Kidney (tissue), 13 donors: ENCODE measurements at regions not wholly inside any gene's neighbourhood (a gene's known extent, or its start where the extent isn't known, plus 50 kb on each side); places are given as distances from the start of the nearest gene placed in this dataset.

Experiments used
- DNase-seq, 5 donors: peaks; one replicate each; pipeline ENCODE4 v3.0.0-alpha.2; 2013 to 2020
- FAIRE-seq: peaks from 2 replicates; lab custom pipeline; 2012; peaks lifted over from hg19 to GRCh38; lab: Jason Lieb, UNC
- H3K27ac ChIP-seq, 2 donors: one replicate each; pipeline ENCODE4 v1.7.0; 2013; ENCODE audit warnings: low read depth in 2 of 2, low read length in 2 of 2, inconsistent platforms in 1 of 2
- H3K27me3 ChIP-seq: one replicate; pipeline ENCODE4 v1.7.1; 2013; ENCODE audit warnings: low read length, inconsistent platforms; ENCODE audit not compliant: control insufficient read depth, insufficient read depth
- H3K36me3 ChIP-seq, 3 donors: one replicate each; pipeline versions ENCODE4 v1.7.0 to v1.7.1; 2013; ENCODE audit warnings: low read length in 3 of 3, control low read depth in 1 of 3, inconsistent platforms in 1 of 3; ENCODE audit not compliant: insufficient read depth in 3 of 3, control insufficient read depth in 2 of 3
- H3K4me1 ChIP-seq, 3 donors: one replicate each; pipeline versions ENCODE4 v1.7.0 to v1.7.1; 2013; ENCODE audit warnings: low read length in 3 of 3, inconsistent platforms in 1 of 3, low read depth in 1 of 3; ENCODE audit not compliant: control insufficient read depth in 2 of 3, insufficient read depth in 2 of 3
- H3K4me3 ChIP-seq, 3 donors: one replicate each; pipeline versions ENCODE4 v1.7.0 to v1.8.1; 2013; ENCODE audit warnings: low read length in 3 of 3, control low read depth in 1 of 3, inconsistent platforms in 1 of 3
- H3K9ac ChIP-seq, 3 donors: one replicate each; pipeline versions ENCODE4 v1.7.0 to v1.7.1; 2013; ENCODE audit warnings: low read length in 3 of 3, control low read depth in 1 of 3, inconsistent platforms in 1 of 3
- H3K9me3 ChIP-seq, 3 donors: one replicate each; pipeline versions ENCODE4 v1.7.0 to v1.7.1; 2013; ENCODE audit warnings: low read length in 3 of 3, control low read depth in 1 of 3, inconsistent platforms in 1 of 3; ENCODE audit not compliant: control insufficient read depth in 2 of 3, insufficient read depth in 1 of 3
- intact Hi-C: fragments of 100-400 bp; cut with DNase I; formaldehyde crosslinking; loops from one replicate; pipeline ENCODE4 v1.11.1; 2022
- TF ChIP-seq, protein P1 (sequence below): IDR thresholded peaks from 3 replicates; pipeline ENCODE4 v1.5.1; 2012; ENCODE audit warnings: mild to moderate bottlenecking, moderate library complexity, borderline replicate concordance; ENCODE audit not compliant: insufficient read depth; ENCODE audit errors: extremely low read depth
- donor health status: control.
- donor health status: control.
- donor health status: control.
- donor health status: control.
- donor health status: control.
- donor health status: DM: yes; HTN: yes; CAD: no.
- donor health status: Normal renal cell carcinoma (clear cell type).

DNA sequence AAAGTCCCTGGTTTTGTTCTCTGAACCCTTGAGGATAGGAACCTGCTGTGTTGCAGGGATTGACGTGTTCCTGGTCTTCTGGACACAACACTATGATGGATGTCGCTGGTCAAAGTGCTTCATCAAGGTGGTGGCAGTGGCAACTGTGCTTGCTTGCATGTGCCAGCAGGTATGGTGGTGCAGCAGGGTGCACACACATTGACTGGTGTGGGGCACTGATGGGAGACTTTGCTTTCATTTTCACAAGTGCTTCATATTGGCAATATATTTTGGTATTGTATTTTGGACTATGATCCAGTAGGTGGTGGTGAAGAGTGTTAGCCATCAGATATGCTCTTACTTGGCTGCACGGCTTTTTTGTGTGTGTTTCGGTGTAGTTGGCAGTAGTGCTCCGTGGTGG, 479.8 kb upstream of the CTNND2 start:
- no peak for FAIRE-seq
- H3K9ac ChIP-seq, result no peak overlapping the region
- no peak for DNase-seq
- no peak overlapping the region for H3K4me3 ChIP-seq
- no peaks in the 10 kb centered on the region for H3K36me3 ChIP-seq
- intact Hi-C loops, result no loop called here
- peaks cover 0 to 4% (median 3%) of the 10 kb centered on the region in 3 donors for H3K9me3 ChIP-seq
- no peaks in the 10 kb centered on the region for H3K4me1 ChIP-seq
- no peak overlapping the region for H3K27ac ChIP-seq
- TF ChIP-seq, protein P1, sequence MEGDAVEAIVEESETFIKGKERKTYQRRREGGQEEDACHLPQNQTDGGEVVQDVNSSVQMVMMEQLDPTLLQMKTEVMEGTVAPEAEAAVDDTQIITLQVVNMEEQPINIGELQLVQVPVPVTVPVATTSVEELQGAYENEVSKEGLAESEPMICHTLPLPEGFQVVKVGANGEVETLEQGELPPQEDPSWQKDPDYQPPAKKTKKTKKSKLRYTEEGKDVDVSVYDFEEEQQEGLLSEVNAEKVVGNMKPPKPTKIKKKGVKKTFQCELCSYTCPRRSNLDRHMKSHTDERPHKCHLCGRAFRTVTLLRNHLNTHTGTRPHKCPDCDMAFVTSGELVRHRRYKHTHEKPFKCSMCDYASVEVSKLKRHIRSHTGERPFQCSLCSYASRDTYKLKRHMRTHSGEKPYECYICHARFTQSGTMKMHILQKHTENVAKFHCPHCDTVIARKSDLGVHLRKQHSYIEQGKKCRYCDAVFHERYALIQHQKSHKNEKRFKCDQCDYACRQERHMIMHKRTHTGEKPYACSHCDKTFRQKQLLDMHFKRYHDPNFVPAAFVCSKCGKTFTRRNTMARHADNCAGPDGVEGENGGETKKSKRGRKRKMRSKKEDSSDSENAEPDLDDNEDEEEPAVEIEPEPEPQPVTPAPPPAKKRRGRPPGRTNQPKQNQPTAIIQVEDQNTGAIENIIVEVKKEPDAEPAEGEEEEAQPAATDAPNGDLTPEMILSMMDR, result no peak
- H3K27me3 ChIP-seq, result no peaks in the 10 kb centered on the region

DNA sequence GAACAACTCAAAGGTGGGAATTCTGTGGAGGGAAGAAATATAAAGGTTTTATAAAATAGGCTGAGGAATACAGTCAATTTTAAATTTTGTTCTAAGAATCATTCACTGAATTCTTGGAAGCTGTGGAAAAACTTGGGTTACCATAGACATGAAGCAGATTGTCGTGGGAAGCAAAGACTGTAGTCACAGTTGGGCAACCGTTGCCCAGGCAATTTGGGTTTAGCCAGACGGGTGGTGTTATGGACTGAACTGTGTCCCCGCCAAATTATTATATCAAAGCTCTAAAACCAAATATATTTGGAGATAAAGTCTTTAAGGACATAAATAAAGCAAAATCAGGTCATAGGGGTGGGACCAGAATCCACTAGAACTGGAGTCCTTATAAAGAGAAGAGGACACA, 463.7 kb upstream of the CTNND2 start:
- Histone ChIP-seq H3K9me3 (no peaks in the 10 kb centered on the region), H3K36me3 (no peaks in the 10 kb centered on the region), H3K4me1 (no peaks in the 10 kb centered on the region), H3K27me3 (no peaks in the 10 kb centered on the region), H3K4me3 (no peak overlapping the region), H3K27ac (no peak overlapping the region), H3K9ac (no peak overlapping the region)
- intact Hi-C loops, result no loop called here
- FAIRE-seq (no peak), DNase-seq (no peak)
- TF ChIP-seq, protein P1, result no peak

DNA sequence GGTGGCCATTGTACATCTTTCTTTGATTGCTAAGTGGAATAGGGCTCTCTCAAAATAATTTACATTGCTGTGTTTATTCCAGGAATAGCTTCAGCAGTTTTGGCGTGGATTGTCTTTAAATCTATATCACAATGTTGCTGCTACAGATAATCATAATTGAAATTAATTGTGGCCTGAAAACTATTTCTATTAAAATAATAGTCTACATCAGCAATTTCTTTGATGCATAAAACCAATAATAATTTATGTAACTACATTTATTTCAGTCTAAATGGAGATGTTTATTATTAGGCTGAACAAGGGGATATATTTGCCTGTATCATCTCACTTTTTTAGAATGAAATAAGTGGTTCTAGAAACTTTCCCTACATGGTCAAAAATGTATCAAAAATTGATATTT, 456.0 kb upstream of the CTNND2 start:
- intact Hi-C loops, result no loop called here
- Histone ChIP-seq H3K27ac (no peak overlapping the region), H3K9ac (no peak overlapping the region), H3K27me3 (no peaks in the 10 kb centered on the region), H3K36me3 (no peaks in the 10 kb centered on the region), H3K4me1 (no peaks in the 10 kb centered on the region), H3K9me3 (no peaks in the 10 kb centered on the region), H3K4me3 (no peak overlapping the region)
- TF ChIP-seq, protein P1, result no peak
- no peak for DNase-seq
- no peak for FAIRE-seq
